Activated CD8-positive, alpha-beta T cell treated with anti-CD3 and anti-CD28 coated beads for 36 hours (primary cell): ENCODE measurements at regions not wholly inside any gene's neighbourhood (a gene's known extent, or its start where the extent isn't known, plus 50 kb on each side); places are given as distances from the start of the nearest gene placed in this dataset.

Source experiments
- ATAC-seq: fragments of 200-7000 bp; cut with Tn5 transposase; one replicate; pipeline ENCODE4 v1.10.0; 2021; ENCODE audit warnings: mild to moderate bottlenecking, moderate library complexity
- CTCF ChIA-PET: fragments of 350-600 bp; sonication (Branson Sonifier 250); formaldehyde crosslinking; loops from one replicate; lab custom pipeline; 2021; ENCODE audit warnings: antibody characterized with exemption; lab: Charles Lee
- POLR2A ChIA-PET: fragments of 350-600 bp; sonication (Branson Sonifier 250); formaldehyde crosslinking; loops from one replicate; lab custom pipeline; 2021; ENCODE audit warnings: antibody characterized with exemption; lab: Charles Lee
- DNase-seq: peaks from one replicate; pipeline ENCODE4 v3.0.0-alpha.2; 2020
- H3K27ac Mint-ChIP-seq: one replicate; pipeline ENCODE4 v1.8.0; 2021; ENCODE audit warnings: mild to moderate bottlenecking, mixed read lengths
- H3K27me3 Mint-ChIP-seq: one replicate; pipeline ENCODE4 v1.8.0; 2021; ENCODE audit warnings: mixed read lengths
- H3K36me3 Mint-ChIP-seq: one replicate; pipeline ENCODE4 v1.8.0; 2021; ENCODE audit warnings: low read depth, mixed read lengths
- H3K4me1 Mint-ChIP-seq: one replicate; pipeline ENCODE4 v1.8.0; 2021; ENCODE audit warnings: low read depth, mixed read lengths
- H3K4me3 Mint-ChIP-seq: one replicate; pipeline ENCODE4 v1.8.0; 2021; ENCODE audit warnings: mild to moderate bottlenecking, moderate library complexity, mixed read lengths
- H3K9me3 Mint-ChIP-seq: one replicate; pipeline ENCODE4 v1.8.0; 2021; ENCODE audit warnings: mixed read lengths
- CTCF ChIP-seq: fragments of 200-600 bp; IDR thresholded peaks from one replicate; pipeline ENCODE4 v1.8.0; 2022; ENCODE audit warnings: antibody characterized with exemption, mild to moderate bottlenecking
- intact Hi-C: fragments of 100-400 bp; cut with micrococcal nuclease; formaldehyde crosslinking; loops from one replicate; pipeline ENCODE4 v1.10.0; 2022

GRCh38 chr10:24149640-24150039 is 59.3 kb upstream of the KIAA1217 start:
- no peak for ATAC-seq
- POLR2A ChIA-PET: no interaction called here
- no peaks in the 10 kb centered on the region for H3K4me1 Mint-ChIP-seq

GRCh38 chr10:24150853-24151252 is 58.1 kb upstream of the KIAA1217 start:
- H3K4me3 Mint-ChIP-seq: no peak overlapping the region
- no peaks in the 10 kb centered on the region for H3K9me3 Mint-ChIP-seq
- DNase-seq (no peak), ATAC-seq (no peak)
- TF ChIP-seq CTCF: no peak
- CTCF ChIA-PET: no interaction called here
- POLR2A ChIA-PET: no interaction called here
- H3K27ac Mint-ChIP-seq: no peak overlapping the region
- no peaks in the 10 kb centered on the region for H3K4me1 Mint-ChIP-seq
- H3K36me3 Mint-ChIP-seq: no peaks in the 10 kb centered on the region
- intact Hi-C loops: no loop called here
- no peaks in the 10 kb centered on the region for H3K27me3 Mint-ChIP-seq

More at GRCh38 chr10:24149640-24150039, 59.3 kb upstream of the KIAA1217 start:
- H3K9me3 Mint-ChIP-seq: no peaks in the 10 kb centered on the region
- no peaks in the 10 kb centered on the region for H3K27me3 Mint-ChIP-seq
- TF ChIP-seq CTCF: no peak
- intact Hi-C loops: no loop called here
- H3K27ac Mint-ChIP-seq: no peak overlapping the region
- CTCF ChIA-PET: interaction anchor here (1.0 kb wide), 1 partner anchor 46 kb away, joined by 3 read pairs; no protein-coding TSS in a partner anchor
- H3K36me3 Mint-ChIP-seq: no peaks in the 10 kb centered on the region
- no peak for DNase-seq
- no peak overlapping the region for H3K4me3 Mint-ChIP-seq

- no peaks in the 10 kb centered on the region for H3K36me3 Mint-ChIP-seq
- no peak for ATAC-seq
- POLR2A ChIA-PET: no interaction called here
- no peak for DNase-seq
- intact Hi-C loops: no loop called here
- H3K27me3 Mint-ChIP-seq: no peaks in the 10 kb centered on the region
- peaks cover 2% of the 10 kb centered on the region for H3K9me3 Mint-ChIP-seq
- CTCF ChIA-PET: no interaction called here
- H3K4me3 Mint-ChIP-seq: no peak overlapping the region
- TF ChIP-seq CTCF: no peak
- no peaks in the 10 kb centered on the region for H3K4me1 Mint-ChIP-seq
- H3K27ac Mint-ChIP-seq: no peak overlapping the region
These were observed 56.7 kb upstream of the KIAA1217 start for GRCh38 chr10:24152270-24152669.

GRCh38 chr10:24153031-24153430 is 55.9 kb upstream of the KIAA1217 start:
- CTCF ChIA-PET: no interaction called here
- H3K27me3 Mint-ChIP-seq: no peaks in the 10 kb centered on the region
- peaks cover 6% of the 10 kb centered on the region for H3K9me3 Mint-ChIP-seq
- POLR2A ChIA-PET: no interaction called here
- H3K36me3 Mint-ChIP-seq: no peaks in the 10 kb centered on the region
- no peak for TF ChIP-seq CTCF
- no peaks in the 10 kb centered on the region for H3K4me1 Mint-ChIP-seq
- intact Hi-C loops: no loop called here
- ATAC-seq: no peak
- DNase-seq: no peak
- no peak overlapping the region for H3K27ac Mint-ChIP-seq
- H3K4me3 Mint-ChIP-seq: no peak overlapping the region

GRCh38 chr10:24153537-24153936 is 55.4 kb upstream of the KIAA1217 start:
- ChIA-PET CTCF (no interaction called here), POLR2A (no interaction called here)
- Mint-ChIP-seq H3K4me3 (no peak overlapping the region), H3K27me3 (no peaks in the 10 kb centered on the region), H3K9me3 (peaks cover 7% of the 10 kb centered on the region), H3K4me1 (no peaks in the 10 kb centered on the region), H3K27ac (no peak overlapping the region), H3K36me3 (no peaks in the 10 kb centered on the region)
- no peak for TF ChIP-seq CTCF
- DNase-seq (no peak), ATAC-seq (no peak)
- intact Hi-C loops: no loop called here
